Midbrain (tissue), 1 donor: ENCODE measurements at regions not wholly inside any gene's neighbourhood (a gene's known extent, or its start where the extent isn't known, plus 50 kb on each side); places are given as distances from the start of the nearest gene placed in this dataset.

Experiments
- DNase-seq: peaks from one replicate; lab custom pipeline; 2025; lab: John Stamatoyannopoulos, UW

- no peak for DNase-seq
Measured at GRCh38 chr3:70557976-70558375, 245.5 kb upstream of the MDFIC2 start.

DNA sequence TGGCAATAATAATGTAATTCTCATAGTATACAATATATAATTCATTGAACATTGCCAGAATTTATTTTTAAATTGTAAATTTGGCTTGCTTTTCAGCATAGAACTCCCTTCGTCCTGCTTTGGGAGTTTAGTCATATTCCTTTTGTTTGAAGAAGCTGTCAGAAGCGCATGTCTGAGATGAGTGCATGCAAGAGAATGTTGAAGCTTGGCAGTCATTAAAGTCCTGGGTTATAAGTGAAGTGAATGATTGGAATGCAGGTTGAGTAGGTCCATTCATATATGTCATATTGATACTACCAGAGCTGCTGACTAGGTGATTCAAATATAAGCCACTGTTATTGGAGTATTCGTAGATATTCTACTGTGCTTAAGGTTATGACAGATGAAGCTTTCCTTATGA lies 243.6 kb upstream of the MDFIC2 start:
- no peak for DNase-seq

GRCh38 chr3:70554170-70554569 lies 241.7 kb upstream of the MDFIC2 start:
- no peak for DNase-seq

DNA sequence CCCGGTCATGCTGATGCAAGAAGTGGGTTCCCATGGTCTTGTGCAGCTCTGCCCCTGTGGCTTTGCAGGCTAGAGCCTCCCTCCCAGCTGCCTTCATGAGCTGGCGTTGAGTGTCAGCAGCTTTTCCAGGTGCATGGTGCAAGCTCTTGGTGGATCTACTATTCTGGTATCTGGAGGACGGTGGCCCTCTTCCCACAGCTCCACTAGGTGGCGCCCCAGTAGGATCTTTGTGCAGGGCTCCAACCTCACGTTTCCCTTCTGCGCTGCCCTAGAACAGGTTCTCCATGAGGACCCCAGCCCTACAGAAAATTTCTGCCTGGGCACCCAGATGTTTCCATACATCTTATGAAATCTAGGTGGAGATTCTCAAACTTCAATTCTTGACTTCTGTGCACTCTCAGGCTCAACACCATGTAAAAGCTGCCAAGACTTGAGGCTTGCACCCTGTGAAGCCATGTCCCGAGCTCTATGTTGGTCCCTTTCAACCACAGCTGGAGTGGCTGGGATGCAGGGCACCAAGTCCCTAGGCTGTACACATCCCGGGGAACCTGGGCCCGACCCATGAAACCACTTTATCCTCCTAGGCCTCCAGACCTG lies 238.4 kb upstream of the MDFIC2 start:
- no peak for DNase-seq

DNA sequence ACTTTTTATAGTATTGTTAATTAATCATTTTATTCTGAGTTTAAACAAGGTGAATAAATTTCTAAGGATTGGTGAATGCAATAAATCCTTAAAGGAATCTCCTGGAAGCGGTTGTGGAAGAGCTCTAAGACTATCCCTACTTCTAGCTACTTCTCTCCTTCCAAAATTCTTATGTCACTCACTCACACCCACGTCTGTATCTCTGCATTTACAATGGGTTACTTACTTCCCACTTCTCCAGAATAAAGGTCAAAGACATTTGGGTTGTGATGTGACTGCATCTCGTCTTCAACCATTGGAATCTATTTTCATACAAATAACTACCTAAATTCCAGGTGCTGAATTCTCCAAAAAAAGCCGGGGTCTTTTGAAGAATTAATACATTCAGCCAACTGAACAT lies 234.2 kb upstream of the MDFIC2 start:
- no peak for DNase-seq

- no peak for DNase-seq
Measured at GRCh38 chr3:70543493-70543892, 231.1 kb upstream of the MDFIC2 start.

- DNase-seq: no peak
Measured at GRCh38 chr3:70539908-70540307, 227.5 kb upstream of the MDFIC2 start.

DNA sequence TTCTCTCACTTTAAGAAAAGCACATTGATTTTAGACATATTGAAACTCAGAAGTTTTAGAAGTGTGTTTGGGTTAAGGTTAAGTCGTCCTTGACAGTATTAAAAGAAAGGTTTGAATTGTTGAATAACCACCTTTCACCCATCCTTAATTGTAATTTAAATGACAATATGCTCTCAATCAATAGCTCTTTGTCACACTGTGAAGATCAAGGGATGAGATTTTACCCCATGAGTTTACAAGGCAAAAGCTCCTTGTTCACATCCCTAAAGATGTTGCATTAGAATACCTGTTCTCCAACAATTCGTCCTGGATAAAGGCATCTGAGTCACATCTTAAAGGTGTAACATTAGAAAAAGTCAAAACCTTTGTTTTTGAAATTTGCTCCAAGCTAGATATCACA lies 220.4 kb upstream of the MDFIC2 start:
- DNase-seq: no peak

GRCh38 chr3:70531838-70532489 lies 219.5 kb upstream of the MDFIC2 start:
- DNase-seq: no peak

DNA sequence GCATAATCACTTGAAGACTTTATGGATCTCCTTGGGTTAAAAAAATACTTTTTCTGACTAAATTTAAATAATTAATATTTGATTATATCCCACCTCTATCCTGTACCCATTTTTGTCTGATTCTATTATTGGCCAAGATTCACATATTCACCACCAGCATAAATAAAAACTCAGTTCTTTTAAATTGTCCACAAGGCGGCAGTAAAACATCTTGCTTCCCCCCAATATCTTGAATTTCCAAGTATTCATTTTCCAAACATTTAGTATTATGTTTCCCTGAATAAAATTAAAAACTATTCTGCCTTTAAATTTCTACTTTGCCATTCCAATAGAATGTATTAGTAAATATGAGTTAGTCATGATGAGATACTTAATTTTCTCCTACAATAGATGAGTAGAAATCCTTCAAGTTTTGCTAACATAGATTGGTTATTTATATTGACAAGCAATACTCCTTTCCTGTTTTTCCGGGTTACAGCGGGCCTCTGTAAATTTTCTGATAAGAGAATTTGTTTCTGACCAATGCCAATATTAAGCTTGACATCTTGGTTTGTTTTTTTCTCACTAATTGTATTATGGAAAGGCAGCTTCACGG lies 218.7 kb upstream of the MDFIC2 start:
- DNase-seq: peak; percentile 21

DNA sequence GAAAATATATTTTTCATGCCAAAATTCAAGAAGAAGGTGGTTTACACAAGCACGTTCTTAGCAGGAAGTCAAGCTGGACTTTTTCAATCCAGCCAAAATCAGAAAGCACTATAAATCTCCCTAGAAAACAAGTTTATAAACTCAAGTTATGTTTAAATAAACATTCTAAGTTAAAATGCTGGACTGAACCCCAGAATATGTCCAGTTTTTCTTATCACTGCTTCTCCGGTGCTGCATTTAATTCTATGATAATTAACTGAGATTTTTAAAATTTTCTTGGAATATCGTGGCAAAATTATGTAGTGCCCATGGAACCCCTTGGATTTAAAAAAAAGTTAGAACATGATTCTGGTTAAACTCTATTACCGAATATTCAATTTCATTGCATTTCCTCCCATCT lies 218.2 kb upstream of the MDFIC2 start:
- DNase-seq: no peak

DNA sequence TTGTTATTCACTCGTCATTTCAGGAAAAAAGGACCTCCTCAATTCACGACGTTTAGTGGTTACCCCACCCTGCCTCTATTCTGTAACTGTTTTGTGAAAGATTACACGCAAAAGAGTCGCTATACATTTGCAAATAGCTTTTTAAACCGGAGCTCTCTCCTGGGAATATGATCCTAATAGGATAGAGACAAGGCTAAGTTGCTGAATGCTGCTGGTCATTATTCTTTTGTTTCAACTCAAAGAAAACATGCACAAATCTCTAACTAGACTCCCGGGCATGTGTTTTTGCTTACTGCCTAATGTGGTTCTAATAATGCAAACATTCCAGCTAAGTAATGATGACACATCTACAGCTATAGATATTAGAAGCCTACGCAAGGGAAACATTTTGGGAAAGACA lies 214.6 kb upstream of the MDFIC2 start:
- no peak for DNase-seq

DNA sequence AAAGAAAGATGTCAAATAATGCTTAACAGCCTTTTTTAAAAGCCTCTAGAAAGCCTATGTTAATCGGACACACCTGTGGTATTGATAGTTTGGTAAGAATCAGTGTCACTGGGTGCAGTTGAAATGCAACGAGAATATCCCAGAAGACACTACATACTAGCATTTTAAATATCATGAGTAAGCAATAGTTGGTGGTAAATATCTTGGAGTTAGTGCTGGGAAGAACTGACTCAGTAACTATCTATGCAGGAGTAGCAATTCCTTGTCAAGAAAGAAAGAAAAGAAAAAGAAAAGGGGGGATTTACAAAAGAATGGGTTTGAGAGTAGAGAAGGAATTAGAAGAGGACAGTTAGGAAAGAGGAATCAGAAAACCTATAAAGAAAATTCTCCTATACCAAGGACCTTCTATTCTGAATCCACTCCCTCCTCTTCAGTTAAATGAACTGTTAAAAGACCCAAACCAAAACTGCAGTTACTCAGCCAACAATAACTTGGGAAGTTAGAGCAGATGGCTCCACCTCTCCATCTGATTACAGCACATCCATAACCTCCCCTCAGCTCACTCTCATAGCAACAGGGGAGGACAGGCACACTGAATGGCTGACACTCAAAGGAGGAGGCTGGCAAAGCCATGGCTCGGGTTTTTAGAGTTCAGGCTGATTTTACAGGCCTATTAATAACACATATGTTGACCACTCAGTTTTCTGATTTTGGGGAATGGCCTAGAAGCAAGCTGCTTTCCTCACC lies 207.6 kb upstream of the MDFIC2 start:
- no peak for DNase-seq

- no peak for DNase-seq
Measured at GRCh38 chr3:70519026-70519425, 206.6 kb upstream of the MDFIC2 start.

GRCh38 chr3:70518356-70518755 lies 205.9 kb upstream of the MDFIC2 start:
- no peak for DNase-seq

DNA sequence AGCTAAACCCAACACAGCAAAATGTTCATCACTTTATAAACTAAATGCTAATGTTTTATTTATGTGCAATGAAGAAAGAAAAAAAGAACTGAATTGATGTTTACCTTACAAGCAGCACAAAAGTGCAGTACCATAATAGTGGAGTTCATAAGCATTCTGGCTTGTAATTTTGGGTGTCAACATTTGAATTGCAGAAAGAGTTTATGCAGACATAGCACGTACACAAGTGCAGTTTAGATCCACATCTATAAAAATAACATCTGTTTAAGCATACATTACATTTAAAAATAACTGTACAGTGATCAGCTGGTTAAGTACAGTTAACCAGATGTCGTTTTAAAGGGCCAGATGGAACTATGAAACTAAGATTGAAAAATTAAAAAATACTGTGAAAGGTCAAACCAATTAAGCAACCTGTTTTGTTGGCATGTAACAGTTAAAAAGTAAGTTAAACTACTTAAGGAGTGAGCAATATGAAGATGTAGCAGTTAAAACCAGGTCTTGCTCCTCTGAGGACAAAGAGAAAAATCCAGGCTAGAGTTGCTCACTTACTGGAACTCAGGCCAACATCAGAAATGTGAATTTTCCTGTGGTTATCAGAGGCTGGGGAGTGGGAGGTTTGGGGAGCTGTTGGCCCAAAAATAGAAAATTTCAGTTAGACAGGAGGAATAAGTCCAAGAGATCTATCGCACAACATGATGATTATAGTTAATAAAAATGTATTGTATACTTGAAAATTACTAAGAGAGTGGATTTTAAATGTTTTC lies 204.9 kb upstream of the MDFIC2 start:
- DNase-seq: no peak

- DNase-seq: no peak
Measured at GRCh38 chr3:70516076-70516475, 203.6 kb upstream of the MDFIC2 start.

DNA sequence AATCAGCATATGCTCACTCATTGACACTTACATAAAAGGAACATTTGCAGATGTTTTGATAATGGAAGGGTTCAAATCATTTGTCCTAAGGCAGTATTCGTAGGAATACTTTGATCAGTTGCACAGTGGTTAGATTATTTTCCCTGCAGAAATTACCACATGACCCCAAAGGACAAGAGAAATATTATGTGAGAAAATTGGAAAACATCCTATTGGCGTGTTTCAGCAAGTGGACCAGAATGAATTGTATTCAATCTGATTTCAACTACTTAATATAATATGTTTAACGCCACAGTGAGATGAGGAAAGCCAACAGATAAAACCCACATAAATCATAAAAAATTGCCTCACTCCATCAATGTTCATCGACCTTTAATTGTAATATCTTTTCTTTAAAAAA lies 195.0 kb upstream of the MDFIC2 start:
- DNase-seq: no peak

GRCh38 chr3:70506775-70507174 lies 194.3 kb upstream of the MDFIC2 start:
- DNase-seq: no peak

GRCh38 chr3:70501561-70501960 lies 189.1 kb upstream of the MDFIC2 start:
- no peak for DNase-seq

DNA sequence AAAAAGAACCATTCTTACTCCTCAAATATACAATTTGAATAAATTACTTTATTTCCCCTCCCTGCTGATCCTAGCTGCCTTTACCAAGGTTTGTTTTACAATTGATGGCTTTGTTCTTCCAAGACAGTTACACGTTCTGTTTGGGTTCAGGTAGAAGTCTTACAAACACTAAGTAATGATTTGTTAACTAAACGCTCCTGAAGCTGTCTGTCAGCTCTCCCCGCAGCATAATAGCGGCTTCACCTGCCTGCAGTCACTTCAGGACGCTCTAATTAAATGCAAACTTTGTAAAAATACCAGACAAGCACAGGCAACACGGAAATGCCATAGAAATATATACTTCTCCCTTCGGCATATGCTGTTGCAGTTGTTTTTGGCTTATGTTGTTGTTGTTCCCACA lies 176.4 kb upstream of the MDFIC2 start:
- DNase-seq: no peak

DNA sequence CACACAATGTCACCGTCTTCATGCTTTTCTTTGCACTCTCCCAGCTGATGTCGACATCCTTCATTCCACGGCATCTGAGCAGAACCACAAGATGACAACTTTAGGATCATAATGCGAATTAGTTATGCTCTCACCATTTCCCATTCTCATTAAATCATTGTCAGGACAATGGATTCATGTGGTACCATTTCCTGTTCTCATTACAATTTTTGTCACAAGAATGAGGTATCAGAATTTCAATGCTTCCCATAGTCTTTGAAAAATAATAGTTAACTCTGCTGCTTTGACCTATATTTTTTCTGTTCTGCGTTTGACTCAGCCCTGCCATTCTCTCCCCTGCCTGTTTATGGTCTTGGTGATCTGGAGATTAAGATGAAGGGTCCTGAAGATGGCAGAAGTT lies 175.7 kb upstream of the MDFIC2 start:
- DNase-seq: no peak
